ENCODE measurements at regions not wholly inside any gene's neighbourhood (a gene's known extent, or its start where the extent isn't known, plus 50 kb on each side); places are given as distances from the start of the nearest gene placed in this dataset.

DNA sequence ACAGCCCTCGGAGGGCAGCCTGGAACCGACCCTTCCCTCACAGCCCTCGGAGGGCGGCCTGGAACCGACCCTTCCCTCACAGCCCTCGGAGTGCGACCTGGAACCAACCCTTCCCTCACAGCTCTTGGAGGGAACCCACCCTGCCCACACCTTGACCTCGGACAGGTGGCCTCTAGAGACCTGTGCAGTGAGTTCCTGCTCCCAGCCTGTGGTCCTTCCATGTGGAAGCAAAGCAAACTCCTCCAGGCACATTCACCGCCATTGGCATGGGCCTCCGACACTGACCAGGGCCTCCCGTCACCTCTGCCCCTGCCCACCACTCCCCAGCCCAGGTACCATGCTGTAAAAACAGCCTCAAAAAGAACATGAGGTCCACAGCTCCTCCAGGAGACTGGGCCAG lies 272.1 kb downstream of the BRD1 start:
- TF ChIP-seq, protein P1, sequence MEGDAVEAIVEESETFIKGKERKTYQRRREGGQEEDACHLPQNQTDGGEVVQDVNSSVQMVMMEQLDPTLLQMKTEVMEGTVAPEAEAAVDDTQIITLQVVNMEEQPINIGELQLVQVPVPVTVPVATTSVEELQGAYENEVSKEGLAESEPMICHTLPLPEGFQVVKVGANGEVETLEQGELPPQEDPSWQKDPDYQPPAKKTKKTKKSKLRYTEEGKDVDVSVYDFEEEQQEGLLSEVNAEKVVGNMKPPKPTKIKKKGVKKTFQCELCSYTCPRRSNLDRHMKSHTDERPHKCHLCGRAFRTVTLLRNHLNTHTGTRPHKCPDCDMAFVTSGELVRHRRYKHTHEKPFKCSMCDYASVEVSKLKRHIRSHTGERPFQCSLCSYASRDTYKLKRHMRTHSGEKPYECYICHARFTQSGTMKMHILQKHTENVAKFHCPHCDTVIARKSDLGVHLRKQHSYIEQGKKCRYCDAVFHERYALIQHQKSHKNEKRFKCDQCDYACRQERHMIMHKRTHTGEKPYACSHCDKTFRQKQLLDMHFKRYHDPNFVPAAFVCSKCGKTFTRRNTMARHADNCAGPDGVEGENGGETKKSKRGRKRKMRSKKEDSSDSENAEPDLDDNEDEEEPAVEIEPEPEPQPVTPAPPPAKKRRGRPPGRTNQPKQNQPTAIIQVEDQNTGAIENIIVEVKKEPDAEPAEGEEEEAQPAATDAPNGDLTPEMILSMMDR (IDR thresholded peaks at IDR 0.05; ENCODE audit: low read depth, low read length): no peak
- DNase-seq (ENCODE audit: extremely low read depth, low read depth): no peak

DNA sequence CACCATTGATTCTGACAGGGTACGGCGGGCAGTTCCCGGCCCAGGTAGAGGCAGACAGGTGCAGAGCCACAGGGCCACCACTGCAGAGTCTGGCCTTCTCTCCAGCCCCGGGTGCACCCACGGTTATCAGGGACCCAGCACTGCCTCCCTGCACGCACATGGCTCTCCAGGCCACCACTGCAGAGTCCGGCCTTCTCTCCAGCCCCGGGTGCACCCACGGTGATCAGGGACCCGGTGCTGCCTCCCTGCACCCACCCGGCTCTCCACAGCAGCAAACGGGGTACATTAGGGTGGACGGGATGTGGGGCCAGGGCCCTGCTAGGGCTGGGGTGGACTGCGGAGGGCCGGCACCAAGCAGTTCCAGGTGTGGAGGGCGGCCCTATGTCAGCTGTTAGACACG lies 272.9 kb downstream of the BRD1 start:
- DNase-seq (ENCODE audit: extremely low read depth, low read depth): no peak
- TF ChIP-seq, protein P1 (IDR thresholded peaks at IDR 0.05; ENCODE audit: low read depth, low read length): no peak

DNA sequence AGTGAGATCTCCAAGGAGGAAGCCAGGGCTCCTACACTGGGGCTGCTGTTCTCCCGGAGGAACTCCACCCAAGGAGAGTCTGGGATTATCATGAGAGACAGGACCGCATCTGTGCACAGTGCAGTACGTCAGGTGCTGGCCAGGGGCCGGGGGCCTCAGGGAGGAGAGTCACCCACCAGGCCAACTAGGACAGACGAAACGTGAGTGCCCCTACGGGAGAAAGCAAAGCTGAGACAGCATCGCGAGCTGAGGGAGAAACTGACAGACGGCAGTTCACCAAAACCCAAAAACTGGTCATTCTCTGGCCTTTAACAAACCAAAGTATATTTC lies 273.4 kb downstream of the BRD1 start:
- TF ChIP-seq, protein P1 (IDR thresholded peaks at IDR 0.05; ENCODE audit: low read depth, low read length): no peak
- DNase-seq (ENCODE audit: extremely low read depth, low read depth): no peak

DNA sequence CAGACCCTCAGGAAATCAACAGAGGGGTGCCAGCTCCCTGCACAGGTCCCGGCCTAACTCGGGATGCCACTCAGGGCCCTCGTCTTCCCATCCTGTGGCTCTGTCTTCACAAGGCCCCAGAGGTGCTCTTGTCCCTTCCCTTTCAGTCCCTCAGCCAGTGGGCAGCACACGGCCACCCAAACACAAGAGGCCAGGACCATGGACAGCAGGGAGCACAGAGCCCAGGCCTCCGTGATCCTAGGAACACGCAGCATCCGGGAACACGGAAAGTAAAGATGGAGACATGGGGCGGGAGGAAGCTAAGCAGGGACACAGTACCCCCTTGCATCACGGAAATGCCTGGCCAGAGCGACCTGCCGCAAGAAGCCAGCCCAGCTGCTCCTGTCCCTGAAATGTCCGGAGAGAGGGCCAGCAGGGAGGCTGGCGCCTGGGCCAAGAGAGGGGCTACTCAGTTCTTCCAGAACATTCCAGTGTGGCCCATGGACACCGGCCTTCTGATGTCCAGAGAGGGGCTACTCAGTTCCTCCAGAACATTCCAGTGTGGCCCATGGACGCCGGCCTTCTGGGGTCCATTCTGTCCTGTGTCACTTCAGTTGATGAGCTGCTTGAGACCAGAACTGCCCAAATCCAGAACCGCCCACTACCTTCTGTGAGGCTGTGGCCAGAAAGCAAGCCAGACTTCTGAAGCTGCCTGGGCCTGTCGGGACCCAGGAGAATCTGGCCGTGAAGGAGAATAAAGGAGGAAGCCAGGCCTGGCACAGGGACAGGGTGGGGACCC lies 274.0 kb downstream of the BRD1 start:
- TF ChIP-seq, protein P1 (IDR thresholded peaks at IDR 0.05; ENCODE audit: low read depth, low read length): no peak
- no peak for DNase-seq (ENCODE audit: extremely low read depth, low read depth)

DNA sequence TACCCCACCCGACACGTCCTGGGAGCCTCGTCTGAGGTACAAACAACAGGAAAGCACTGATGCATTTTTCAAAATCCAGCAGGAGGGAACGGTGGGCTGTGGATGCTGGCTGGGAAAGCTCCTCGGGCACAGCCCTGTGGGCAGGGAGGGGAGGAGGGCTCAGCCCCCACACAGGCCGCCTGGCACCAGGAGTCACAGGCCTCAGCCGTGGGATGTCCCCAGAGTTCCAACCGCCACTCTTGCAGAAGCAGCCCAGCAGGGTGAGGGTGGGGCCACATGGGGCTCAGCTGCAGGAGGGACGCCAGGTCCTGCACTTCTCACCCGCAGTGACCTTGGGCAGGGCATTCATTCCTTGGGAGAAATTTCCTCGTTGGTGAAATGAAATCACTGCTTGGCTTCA lies 274.6 kb downstream of the BRD1 start:
- TF ChIP-seq, protein P1 (IDR thresholded peaks at IDR 0.05; ENCODE audit: low read depth, low read length): no peak
- DNase-seq (ENCODE audit: extremely low read depth, low read depth): no peak

DNA sequence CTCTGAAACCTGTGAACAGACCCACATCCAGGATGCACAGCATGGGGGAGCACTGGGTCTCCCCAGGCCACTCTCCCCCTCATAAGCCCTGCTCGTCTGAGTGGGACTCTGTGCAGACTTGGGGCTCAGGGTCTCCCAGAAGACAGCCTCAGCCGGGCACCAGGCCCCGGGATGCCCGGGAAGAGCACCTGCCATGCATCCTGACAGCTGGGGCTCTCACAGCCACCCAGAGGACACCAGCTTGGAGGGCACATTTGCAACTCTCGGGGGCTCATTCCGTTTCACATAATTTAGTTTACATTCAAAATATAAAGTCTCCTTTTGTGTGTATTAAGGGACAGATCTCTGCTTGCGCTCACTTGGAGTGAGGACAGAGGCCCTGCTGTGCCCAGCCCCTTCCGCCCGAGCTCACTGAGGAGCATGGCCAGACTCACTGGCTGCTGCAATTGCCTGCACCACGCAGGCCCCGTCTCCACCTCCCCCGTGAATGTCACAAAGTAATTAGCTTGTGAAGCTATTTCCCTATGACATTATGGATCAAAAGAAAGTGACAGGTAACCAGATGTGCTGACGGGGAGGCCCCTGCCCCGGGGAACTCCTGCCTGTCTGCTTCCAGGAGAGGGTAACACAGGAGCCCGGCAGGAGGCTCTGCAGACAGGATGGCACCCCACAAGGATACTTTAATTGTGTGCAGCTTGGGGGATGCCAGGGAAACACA lies 275.6 kb downstream of the BRD1 start:
- TF ChIP-seq, protein P1 (IDR thresholded peaks at IDR 0.05; ENCODE audit: low read depth, low read length): no peak
- no peak for DNase-seq (ENCODE audit: extremely low read depth, low read depth)

DNA sequence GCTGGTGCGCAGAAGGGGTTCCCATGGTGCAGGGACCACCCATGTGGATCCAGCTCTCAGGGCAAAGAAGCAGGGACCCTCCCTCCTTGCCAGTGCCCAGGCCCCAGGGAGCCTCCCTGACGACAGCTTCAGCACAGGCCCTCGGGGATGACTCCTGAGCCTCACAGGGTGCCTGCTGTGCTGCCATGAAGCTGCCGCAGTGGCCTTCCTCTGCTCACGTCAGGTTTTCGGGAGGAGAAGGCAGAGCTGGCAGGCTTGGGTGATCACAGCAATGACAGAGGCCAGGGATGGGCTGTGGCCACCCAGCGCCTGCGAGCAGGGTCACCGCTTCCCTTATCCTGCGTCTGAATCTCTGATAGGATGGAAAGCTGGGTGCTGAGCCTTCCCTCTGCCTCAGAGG lies 276.2 kb downstream of the BRD1 start:
- no peak for DNase-seq (ENCODE audit: extremely low read depth, low read depth)
- TF ChIP-seq, protein P1 (IDR thresholded peaks at IDR 0.05; ENCODE audit: low read depth, low read length): no peak
